ENCODE measurements at regions not wholly inside any gene's neighbourhood (a gene's known extent, or its start where the extent isn't known, plus 50 kb on each side); places are given as distances from the start of the nearest gene placed in this dataset.

DNA sequence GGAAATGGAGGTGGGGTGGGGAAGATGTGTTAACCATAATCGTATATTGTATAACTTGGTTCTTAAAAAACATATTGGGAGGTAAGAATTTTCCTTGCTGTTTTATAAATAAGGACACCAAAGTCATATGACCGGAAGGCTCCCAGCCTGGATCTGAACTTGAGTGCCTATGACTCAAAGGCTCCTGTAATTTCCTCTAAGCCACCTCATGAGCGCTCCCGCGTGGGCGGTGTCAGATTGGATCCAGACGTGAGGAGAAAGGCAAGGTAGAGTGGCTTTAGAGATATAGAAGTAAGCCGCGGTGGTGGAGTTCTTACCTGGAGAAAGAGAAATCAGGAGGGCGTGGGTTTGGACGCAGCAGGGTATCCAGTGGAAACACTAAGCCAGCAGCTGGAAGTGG, 196.2 kb upstream of the NLRP1 start:
- TF ChIP-seq, protein P1, sequence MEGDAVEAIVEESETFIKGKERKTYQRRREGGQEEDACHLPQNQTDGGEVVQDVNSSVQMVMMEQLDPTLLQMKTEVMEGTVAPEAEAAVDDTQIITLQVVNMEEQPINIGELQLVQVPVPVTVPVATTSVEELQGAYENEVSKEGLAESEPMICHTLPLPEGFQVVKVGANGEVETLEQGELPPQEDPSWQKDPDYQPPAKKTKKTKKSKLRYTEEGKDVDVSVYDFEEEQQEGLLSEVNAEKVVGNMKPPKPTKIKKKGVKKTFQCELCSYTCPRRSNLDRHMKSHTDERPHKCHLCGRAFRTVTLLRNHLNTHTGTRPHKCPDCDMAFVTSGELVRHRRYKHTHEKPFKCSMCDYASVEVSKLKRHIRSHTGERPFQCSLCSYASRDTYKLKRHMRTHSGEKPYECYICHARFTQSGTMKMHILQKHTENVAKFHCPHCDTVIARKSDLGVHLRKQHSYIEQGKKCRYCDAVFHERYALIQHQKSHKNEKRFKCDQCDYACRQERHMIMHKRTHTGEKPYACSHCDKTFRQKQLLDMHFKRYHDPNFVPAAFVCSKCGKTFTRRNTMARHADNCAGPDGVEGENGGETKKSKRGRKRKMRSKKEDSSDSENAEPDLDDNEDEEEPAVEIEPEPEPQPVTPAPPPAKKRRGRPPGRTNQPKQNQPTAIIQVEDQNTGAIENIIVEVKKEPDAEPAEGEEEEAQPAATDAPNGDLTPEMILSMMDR (conservative IDR thresholded peaks at IDR 0.05; ENCODE audit: low read depth, low read length), result peak; percentile 30
- no peak for DNase-seq (ENCODE audit: low read depth)
- peak overlapping the region; percentile 28 for H3K4me3 ChIP-seq (ENCODE audit: low read depth, low read length)

DNA sequence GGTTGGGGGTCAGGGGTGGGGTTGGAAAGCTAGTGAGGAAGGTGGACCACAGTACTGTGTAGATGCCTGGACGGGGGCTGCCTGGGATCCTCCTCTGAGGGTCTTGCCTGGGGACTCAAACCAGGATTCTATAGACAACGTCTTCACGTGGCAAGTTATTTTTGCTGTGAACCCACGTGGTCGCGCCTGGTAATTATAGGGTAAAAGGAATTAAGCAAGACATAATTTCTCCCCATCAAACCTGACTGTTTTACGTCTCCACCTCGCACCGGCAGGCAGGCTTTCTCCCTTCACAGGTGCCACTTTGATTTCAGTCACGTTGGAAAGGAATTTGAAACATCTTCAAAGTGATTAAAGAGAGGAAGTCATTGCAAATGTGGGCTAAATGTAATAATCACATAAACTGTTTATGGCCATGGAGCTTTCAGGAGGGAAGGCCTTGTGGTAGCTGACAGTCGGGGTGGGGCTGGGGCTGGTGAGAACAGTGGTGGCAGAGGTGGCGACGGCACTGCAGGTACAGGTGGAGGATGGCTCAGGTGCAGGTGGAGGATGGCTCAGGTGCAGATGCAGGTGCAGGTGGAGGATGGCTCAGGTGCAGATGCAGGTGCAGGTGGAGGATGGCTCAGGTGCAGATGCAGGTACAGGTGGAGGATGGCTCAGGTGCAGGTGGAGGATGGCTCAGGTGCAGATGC, 197.1 kb upstream of the NLRP1 start:
- TF ChIP-seq, protein P1 (conservative IDR thresholded peaks at IDR 0.05; ENCODE audit: low read depth, low read length), result no peak
- H3K4me3 ChIP-seq (ENCODE audit: low read depth, low read length), result peak overlapping the region; percentile 28
- no peak for DNase-seq (ENCODE audit: low read depth)

DNA sequence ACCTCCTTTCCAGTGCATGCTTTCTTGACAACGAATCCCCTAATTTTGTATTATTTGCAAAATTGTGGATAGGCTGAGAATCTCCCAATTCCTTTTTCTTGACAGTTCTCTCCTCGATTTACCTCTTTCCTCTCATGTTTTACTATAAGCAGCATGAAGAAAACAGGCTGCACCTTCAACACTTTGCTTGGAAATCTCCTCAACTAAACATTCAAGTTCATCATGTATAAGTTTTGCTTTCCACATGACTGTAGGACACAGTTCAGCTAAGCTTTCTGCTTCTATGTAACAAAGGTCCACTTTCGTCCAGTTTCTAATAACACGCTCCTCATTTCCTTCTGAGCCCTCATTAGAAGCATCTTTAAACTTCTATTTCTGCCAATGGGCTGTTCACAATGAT, 199.0 kb upstream of the NLRP1 start:
- DNase-seq (ENCODE audit: low read depth), result no peak
- TF ChIP-seq, protein P1 (conservative IDR thresholded peaks at IDR 0.05; ENCODE audit: low read depth, low read length), result no peak
- no peak overlapping the region for H3K4me3 ChIP-seq (ENCODE audit: low read depth, low read length)

DNA sequence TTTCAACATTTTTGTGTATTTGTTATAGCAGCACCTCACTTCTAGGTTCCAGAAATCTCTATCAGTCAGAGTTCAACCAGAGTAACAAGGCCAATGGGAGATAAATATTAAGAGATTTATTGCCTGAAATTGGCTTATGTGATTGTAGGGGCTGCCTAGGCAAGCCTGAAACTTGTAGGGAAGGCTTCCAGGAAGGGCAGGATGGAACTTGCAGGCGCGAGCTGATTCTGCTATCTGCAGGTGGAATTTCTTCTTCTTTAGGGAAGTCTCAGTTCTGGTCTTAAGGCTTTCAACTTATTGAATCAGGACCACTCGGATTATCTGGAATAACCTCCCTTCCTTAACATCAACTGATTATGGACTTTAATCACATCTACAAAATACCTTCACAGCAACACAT, 199.5 kb upstream of the NLRP1 start:
- no peak for DNase-seq (ENCODE audit: low read depth)
- H3K4me3 ChIP-seq (ENCODE audit: low read depth, low read length), result no peak overlapping the region
- TF ChIP-seq, protein P1 (conservative IDR thresholded peaks at IDR 0.05; ENCODE audit: low read depth, low read length), result no peak

DNA sequence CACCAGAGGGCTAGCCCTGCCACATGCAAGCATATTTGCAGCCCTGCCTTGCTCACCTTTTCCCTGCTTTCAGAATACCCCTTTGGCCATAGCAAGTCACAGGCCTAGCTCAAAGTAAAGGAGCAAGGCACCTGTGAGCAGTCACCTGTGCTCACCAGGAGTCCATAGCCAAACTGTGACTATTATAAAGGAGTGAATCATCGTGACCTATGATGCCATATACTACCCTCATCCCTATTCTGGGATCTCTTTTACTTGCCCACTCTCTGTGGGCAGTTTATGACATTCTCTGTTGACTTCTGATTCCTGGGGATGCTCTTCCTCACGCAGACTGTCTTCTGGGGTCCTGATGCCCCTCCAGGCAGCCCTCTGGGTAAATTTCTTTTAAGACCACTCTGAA, 200.5 kb upstream of the NLRP1 start:
- TF ChIP-seq, protein P1 (conservative IDR thresholded peaks at IDR 0.05; ENCODE audit: low read depth, low read length), result no peak
- no peak for DNase-seq (ENCODE audit: low read depth)
- no peak overlapping the region for H3K4me3 ChIP-seq (ENCODE audit: low read depth, low read length)

DNA sequence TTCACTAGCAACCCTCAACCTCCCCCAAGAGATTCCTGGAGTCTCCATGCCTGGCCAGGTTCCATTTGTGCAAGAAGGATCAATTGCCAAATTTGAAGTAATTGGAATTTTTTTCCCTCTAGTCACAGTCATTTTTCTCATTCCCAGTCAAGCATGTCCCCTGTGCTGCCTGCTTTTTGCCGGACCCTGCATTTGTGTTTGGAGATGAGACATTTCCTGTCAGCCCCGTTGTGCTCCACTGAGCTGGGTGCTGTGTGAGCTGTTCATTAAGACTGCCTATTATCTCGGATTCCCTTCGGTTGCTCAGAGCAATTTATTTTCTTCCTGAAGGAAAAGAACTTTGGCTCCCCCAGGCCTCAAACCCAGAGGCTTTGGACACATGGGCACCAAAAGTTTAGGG, 201.0 kb upstream of the NLRP1 start:
- no peak overlapping the region for H3K4me3 ChIP-seq (ENCODE audit: low read depth, low read length)
- TF ChIP-seq, protein P1 (conservative IDR thresholded peaks at IDR 0.05; ENCODE audit: low read depth, low read length), result no peak
- DNase-seq (ENCODE audit: low read depth), result peak; percentile 93

DNA sequence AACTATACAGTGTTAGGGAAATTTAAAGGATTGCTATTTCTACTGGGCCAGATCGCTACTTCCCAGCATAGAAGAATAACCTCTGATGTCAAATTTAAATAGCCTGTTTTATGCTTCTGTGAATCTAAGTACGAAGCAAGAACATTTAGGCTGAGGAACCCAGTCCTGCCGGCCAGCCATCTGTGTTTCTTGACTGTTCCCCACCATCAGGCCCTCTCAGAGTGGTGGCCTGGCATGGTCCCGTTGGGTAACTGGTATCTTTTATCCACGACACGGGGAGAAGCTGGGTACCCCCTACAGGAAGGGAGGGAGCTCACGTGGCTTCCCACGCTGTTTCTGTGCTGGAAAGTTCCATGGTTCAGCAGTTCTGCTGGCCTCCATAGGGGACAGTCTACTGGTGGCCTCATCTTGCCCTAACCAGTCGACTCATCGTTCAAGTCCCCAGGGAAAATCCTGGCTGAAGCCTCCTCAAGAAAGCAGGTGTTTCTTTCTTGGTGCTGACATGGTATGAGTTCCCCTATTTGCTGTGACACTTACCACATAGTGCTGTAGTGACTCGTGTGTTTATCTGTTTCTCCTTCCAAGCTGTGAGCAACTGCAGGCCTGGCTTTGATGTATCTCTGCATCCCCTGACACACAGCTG, 201.7 kb upstream of the NLRP1 start:
- H3K4me3 ChIP-seq (ENCODE audit: low read depth, low read length), result no peak overlapping the region
- TF ChIP-seq, protein P1 (conservative IDR thresholded peaks at IDR 0.05; ENCODE audit: low read depth, low read length), result peak; percentile 3
- DNase-seq (ENCODE audit: low read depth), result peak; percentile 79

Data from epithelial cell of proximal tubule (primary cell).